HCT116 (cell line): ENCODE measurements at regions not wholly inside any gene's neighbourhood (a gene's known extent, or its start where the extent isn't known, plus 50 kb on each side); places are given as distances from the start of the nearest gene placed in this dataset.

Source experiments
- ATF3 ChIP-seq: IDR thresholded peaks from 2 replicates; pipeline ENCODE4 v1.6.1; 2012
- CTCF ChIP-seq, 3 experiments: fragments of 200-600 bp in 1 of 3; sonication (generic) in 1 of 3; IDR thresholded peaks in 2 of 3; conservative IDR thresholded peaks in 1 of 3; 2 replicates each; pipeline ENCODE4 v1.5.1; 2012 to 2017; ENCODE audit warnings: low read depth in 2 of 3, low read length in 2 of 3, antibody characterized with exemption in 1 of 3, borderline replicate concordance in 1 of 3, control low read depth in 1 of 3, mild to moderate bottlenecking in 1 of 3, mixed read lengths in 1 of 3, mixed run types in 1 of 3, moderate library complexity in 1 of 3; ENCODE audit not compliant: insufficient read depth in 1 of 3
- EZH2 ChIP-seq: fragments of 200-600 bp; sonication (generic); IDR thresholded peaks from 2 replicates; pipeline ENCODE4 v1.6.1; 2017; ENCODE audit warnings: antibody characterized with exemption, mixed run types
- EZH2phosphoT487 ChIP-seq: fragments of 200-600 bp; IDR thresholded peaks from 2 replicates; pipeline ENCODE4 v1.6.1; 2018; ENCODE audit warnings: antibody characterized with exemption, borderline replicate concordance
- POLR2A ChIP-seq: IDR thresholded peaks from 2 replicates; pipeline ENCODE4 v1.7.0; 2011; ENCODE audit warnings: borderline replicate concordance; ENCODE audit not compliant: insufficient read depth, insufficient read length; ENCODE audit errors: extremely low read depth
- POLR2AphosphoS5 ChIP-seq: IDR thresholded peaks from 2 replicates; pipeline ENCODE4 v1.6.1; 2011; ENCODE audit warnings: mild to moderate bottlenecking, low read depth, low read length, moderate library complexity
- REST ChIP-seq: IDR thresholded peaks from 2 replicates; pipeline ENCODE4 v1.6.1; 2012; ENCODE audit warnings: low read depth
- ZBTB33 ChIP-seq: IDR thresholded peaks from 2 replicates; pipeline ENCODE4 v1.6.1; 2011; ENCODE audit warnings: mild to moderate bottlenecking, low read length, moderate library complexity; ENCODE audit not compliant: insufficient replicate concordance; ENCODE audit errors: extremely low read depth
- ZNF274 ChIP-seq: fragments of 200-500 bp; sonication (Bioruptor generic); IDR thresholded peaks from 2 replicates; pipeline ENCODE4 v1.6.1; 2014; ENCODE audit warnings: mild to moderate bottlenecking, low read depth, low read length, inconsistent platforms

- no peak for TF ChIP-seq EZH2
- no peak for TF ChIP-seq REST
- TF ChIP-seq EZH2phosphoT487 = no peak
- TF ChIP-seq CTCF (IDR thresholded peaks at IDR 0.05 in 2 of 3, conservative IDR thresholded peaks at IDR 0.05 in 1 of 3; ENCODE audit: borderline replicate concordance in 1 of 3, insufficient read depth in 1 of 3, low read depth in 2 of 3, low read length in 2 of 3) = no peak
- no peak for TF ChIP-seq ZBTB33
- no peak for TF ChIP-seq ZNF274
- TF ChIP-seq POLR2A = no peak
- TF ChIP-seq ATF3 = no peak
- TF ChIP-seq POLR2AphosphoS5 = no peak
These were observed 260.8 kb downstream of the ARPP21 start for GRCh38 chr3:35900079-35900478.
